ENCODE measurements at regions not wholly inside any gene's neighbourhood (a gene's known extent, or its start where the extent isn't known, plus 50 kb on each side); places are given as distances from the start of the nearest gene placed in this dataset.

DNA sequence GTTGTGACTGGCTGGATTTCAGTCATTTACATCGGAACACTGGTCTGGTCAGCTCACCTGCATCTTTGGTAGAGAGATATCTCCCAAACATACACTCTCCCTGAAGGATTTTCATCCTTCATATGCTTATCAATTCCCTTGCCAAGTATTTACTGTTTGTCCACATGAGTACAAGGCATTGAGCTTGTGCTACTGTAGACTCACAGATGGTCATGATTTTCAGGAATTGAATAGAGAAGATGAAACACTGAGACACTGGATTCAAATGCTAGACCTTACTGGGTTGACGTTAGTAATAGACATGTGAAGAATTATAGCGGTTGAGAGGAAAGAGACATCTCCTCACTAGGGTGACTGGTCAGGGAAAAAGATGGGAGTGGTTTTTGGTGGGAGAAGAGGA, 62.9 kb upstream of the ABL1 start:
- TF ChIP-seq HDGF (IDR thresholded peaks at IDR 0.05; ENCODE audit: borderline replicate concordance) = no peak
- no peak for TF ChIP-seq NFRKB (IDR thresholded peaks at IDR 0.05)
- TF ChIP-seq TARDBP (IDR thresholded peaks at IDR 0.05) = no peak
- no peak for TF ChIP-seq FOXK2 (IDR thresholded peaks at IDR 0.05)
- no peak for TF ChIP-seq LEF1 (IDR thresholded peaks at IDR 0.05; ENCODE audit: borderline replicate concordance)
- no peak for TF ChIP-seq SP1 (IDR thresholded peaks at IDR 0.05)
- TF ChIP-seq SUZ12 (IDR thresholded peaks at IDR 0.05) = no peak
- no peak for TF ChIP-seq FOXM1 (IDR thresholded peaks at IDR 0.05; ENCODE audit: borderline replicate concordance)
- no peak for TF ChIP-seq ARNT (IDR thresholded peaks at IDR 0.05)
- no peak for TF ChIP-seq L3MBTL2 (conservative IDR thresholded peaks at IDR 0.05)
- no peak for TF ChIP-seq ELF4 (IDR thresholded peaks at IDR 0.05)

All from HEK293T (cell line).